C4-2B (cell line): ENCODE measurements at regions not wholly inside any gene's neighbourhood (a gene's known extent, or its start where the extent isn't known, plus 50 kb on each side); places are given as distances from the start of the nearest gene placed in this dataset.

Source experiments
- CTCF ChIP-seq: fragments of 450-650 bp; conservative IDR thresholded peaks from 2 replicates; pipeline ENCODE4 v1.5.1; 2017; ENCODE audit warnings: mild to moderate bottlenecking
- ZFX ChIP-seq: fragments of 450-650 bp; IDR thresholded peaks from 2 replicates; pipeline ENCODE4 v1.6.1; 2017

GRCh38 chr6:139701695-139702094, 327.2 kb upstream of the CITED2 start:
- TF ChIP-seq ZFX (no peak), CTCF (no peak)
